B cell (primary cell): ENCODE measurements at regions not wholly inside any gene's neighbourhood (a gene's known extent, or its start where the extent isn't known, plus 50 kb on each side); places are given as distances from the start of the nearest gene placed in this dataset.

ENCODE experiments used
- EZH2 ChIP-seq: IDR thresholded peaks from 2 replicates; pipeline ENCODE4 v1.6.1; 2012; ENCODE audit warnings: borderline replicate concordance, low read depth, mild to moderate bottlenecking, moderate library complexity, low read length; ENCODE audit not compliant: insufficient read depth, poor library complexity, severe bottlenecking
- TF ChIP-seq, protein P1 (sequence below): fragments of 200-600 bp; IDR thresholded peaks from one replicate; pipeline ENCODE4 v1.8.0; 2022; ENCODE audit warnings: antibody characterized with exemption, mild to moderate bottlenecking

- TF ChIP-seq, protein P1, sequence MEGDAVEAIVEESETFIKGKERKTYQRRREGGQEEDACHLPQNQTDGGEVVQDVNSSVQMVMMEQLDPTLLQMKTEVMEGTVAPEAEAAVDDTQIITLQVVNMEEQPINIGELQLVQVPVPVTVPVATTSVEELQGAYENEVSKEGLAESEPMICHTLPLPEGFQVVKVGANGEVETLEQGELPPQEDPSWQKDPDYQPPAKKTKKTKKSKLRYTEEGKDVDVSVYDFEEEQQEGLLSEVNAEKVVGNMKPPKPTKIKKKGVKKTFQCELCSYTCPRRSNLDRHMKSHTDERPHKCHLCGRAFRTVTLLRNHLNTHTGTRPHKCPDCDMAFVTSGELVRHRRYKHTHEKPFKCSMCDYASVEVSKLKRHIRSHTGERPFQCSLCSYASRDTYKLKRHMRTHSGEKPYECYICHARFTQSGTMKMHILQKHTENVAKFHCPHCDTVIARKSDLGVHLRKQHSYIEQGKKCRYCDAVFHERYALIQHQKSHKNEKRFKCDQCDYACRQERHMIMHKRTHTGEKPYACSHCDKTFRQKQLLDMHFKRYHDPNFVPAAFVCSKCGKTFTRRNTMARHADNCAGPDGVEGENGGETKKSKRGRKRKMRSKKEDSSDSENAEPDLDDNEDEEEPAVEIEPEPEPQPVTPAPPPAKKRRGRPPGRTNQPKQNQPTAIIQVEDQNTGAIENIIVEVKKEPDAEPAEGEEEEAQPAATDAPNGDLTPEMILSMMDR, result no peak
- no peak for TF ChIP-seq EZH2
Observed at GRCh38 chr20:60295214-60295613, 337.0 kb downstream of the CDH26 start.
